K562 (cell line): ENCODE measurements at regions not wholly inside any gene's neighbourhood (a gene's known extent, or its start where the extent isn't known, plus 50 kb on each side); places are given as distances from the start of the nearest gene placed in this dataset.

Experiments used
- EZH2 ChIP-seq: IDR thresholded peaks from 2 replicates; pipeline ENCODE4 v1.6.1; 2012; ENCODE audit warnings: low read depth, mild to moderate bottlenecking, inconsistent platforms, low read length, borderline replicate concordance
- NFYB ChIP-seq: IDR thresholded peaks from 2 replicates; pipeline ENCODE4 v1.6.1; 2011; ENCODE audit warnings: mild to moderate bottlenecking, moderate library complexity; ENCODE audit not compliant: insufficient read length; ENCODE audit errors: extremely low read depth
- POLR2A ChIP-seq: fragments of 450-650 bp; conservative IDR thresholded peaks from 2 replicates; pipeline ENCODE4 v1.6.1; 2016
- RNF2 ChIP-seq: sonication (generic); IDR thresholded peaks from 2 replicates; pipeline ENCODE4 v1.6.1; 2016
- TAF7 ChIP-seq: fragments of 450-650 bp; IDR thresholded peaks from 2 replicates; pipeline ENCODE4 v1.6.1; 2016; ENCODE audit warnings: missing genetic modification characterization, missing compliant biosample characterization
- TCF7 ChIP-seq: sonication (generic); IDR thresholded peaks from 2 replicates; pipeline ENCODE4 v1.6.1; 2016; ENCODE audit warnings: antibody characterized with exemption, borderline replicate concordance
- TRIM24 ChIP-seq, 2 experiments: fragments of 450-650 bp; IDR thresholded peaks; 2 replicates each; pipeline ENCODE4 v1.6.1; 2016
- ZNF274 ChIP-seq: IDR thresholded peaks from 2 replicates; pipeline ENCODE4 v1.6.1; 2011; ENCODE audit warnings: low read depth, mild to moderate bottlenecking, low read length, moderate library complexity, borderline replicate concordance
- TF ChIP-seq, protein P1 (sequence below), 3 experiments: IDR thresholded peaks in 2 of 3; conservative IDR thresholded peaks in 1 of 3; 2 replicates each; pipeline ENCODE4 v1.5.1; 2011 to 2012; ENCODE audit warnings: low read length in 3 of 3, mild to moderate bottlenecking in 3 of 3, control low read depth in 2 of 3, improper control_type of control experiment in 1 of 3, inconsistent platforms in 1 of 3, low read depth in 1 of 3, mixed read lengths in 1 of 3, moderate library complexity in 1 of 3; ENCODE audit not compliant: insufficient read depth in 2 of 3

DNA sequence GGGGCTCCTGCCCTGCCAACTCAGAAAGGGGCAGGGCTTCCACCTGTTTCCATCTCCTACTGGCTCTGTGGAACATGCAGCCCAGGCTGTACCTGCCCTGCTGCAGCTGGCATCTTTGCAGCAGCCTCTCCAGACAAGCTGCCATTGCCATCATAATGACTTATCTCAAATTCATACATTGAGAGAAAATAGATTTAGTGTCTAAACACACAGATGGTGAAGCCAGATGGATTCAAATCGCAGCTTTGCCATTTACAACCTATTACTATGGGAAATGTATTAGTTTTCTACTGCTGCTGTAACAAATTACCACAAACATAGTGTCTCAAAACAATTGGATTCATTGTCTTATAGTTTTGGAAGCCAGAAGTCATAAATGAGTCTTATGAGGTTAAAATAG lies 260.0 kb downstream of the KCNA4 start:
- TF ChIP-seq, protein P1, sequence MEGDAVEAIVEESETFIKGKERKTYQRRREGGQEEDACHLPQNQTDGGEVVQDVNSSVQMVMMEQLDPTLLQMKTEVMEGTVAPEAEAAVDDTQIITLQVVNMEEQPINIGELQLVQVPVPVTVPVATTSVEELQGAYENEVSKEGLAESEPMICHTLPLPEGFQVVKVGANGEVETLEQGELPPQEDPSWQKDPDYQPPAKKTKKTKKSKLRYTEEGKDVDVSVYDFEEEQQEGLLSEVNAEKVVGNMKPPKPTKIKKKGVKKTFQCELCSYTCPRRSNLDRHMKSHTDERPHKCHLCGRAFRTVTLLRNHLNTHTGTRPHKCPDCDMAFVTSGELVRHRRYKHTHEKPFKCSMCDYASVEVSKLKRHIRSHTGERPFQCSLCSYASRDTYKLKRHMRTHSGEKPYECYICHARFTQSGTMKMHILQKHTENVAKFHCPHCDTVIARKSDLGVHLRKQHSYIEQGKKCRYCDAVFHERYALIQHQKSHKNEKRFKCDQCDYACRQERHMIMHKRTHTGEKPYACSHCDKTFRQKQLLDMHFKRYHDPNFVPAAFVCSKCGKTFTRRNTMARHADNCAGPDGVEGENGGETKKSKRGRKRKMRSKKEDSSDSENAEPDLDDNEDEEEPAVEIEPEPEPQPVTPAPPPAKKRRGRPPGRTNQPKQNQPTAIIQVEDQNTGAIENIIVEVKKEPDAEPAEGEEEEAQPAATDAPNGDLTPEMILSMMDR (IDR thresholded peaks at IDR 0.05 in 2 of 3, conservative IDR thresholded peaks at IDR 0.05 in 1 of 3; ENCODE audit: insufficient read depth in 2 of 3, low read depth in 1 of 3, low read length in 3 of 3): no peak
- TF ChIP-seq TAF7 (tag): no peak
- no peak for TF ChIP-seq ZNF274
- no peak for TF ChIP-seq EZH2
- TF ChIP-seq RNF2: no peak
- TF ChIP-seq POLR2A: no peak
- TF ChIP-seq NFYB: no peak
- TF ChIP-seq TRIM24 (IDR thresholded peaks at IDR 0.05): no peak
- TF ChIP-seq TCF7: no peak
